GM18861 (cell line): ENCODE measurements at regions not wholly inside any gene's neighbourhood (a gene's known extent, or its start where the extent isn't known, plus 50 kb on each side); places are given as distances from the start of the nearest gene placed in this dataset.
"Not testable (repeated sequence)": the region's sequence is repeated elsewhere in the genome, so short reads cannot be mapped to it uniquely, and the experiment has no call there.

Experiments
- ATAC-seq: cut with Tn5 transposase; IDR thresholded peaks from one replicate; pipeline ENCODE4 v1.9.1; 2021; ENCODE audit not compliant: unreplicated experiment

GRCh38 chr1:112093372-112093694 is 103.9 kb upstream of the KCND3 start:
- ATAC-seq, result no peak

DNA sequence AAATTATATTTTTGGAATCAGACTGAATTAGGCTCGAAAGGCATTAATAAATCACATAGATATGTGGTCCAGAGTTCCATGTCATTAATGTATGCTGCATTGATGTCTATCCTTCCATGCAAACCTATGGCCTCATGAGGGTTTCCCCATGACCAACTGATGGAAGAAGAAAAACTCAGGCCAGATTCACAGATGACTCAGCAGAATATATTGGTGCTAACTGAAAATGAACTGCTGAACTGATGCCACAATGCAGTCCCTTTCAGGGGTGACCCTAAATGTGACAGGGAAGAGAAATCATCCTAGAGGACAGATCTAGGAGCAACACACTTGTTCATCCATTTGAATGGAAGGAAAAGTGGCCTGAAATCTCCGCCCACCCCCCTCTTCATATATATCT is 110.5 kb upstream of the KCND3 start:
- no peak for ATAC-seq

- no peak for ATAC-seq
Measured at GRCh38 chr1:112105557-112105956, 116.1 kb upstream of the KCND3 start.

GRCh38 chr1:112110031-112110430 is 120.6 kb upstream of the KCND3 start:
- no peak for ATAC-seq

DNA sequence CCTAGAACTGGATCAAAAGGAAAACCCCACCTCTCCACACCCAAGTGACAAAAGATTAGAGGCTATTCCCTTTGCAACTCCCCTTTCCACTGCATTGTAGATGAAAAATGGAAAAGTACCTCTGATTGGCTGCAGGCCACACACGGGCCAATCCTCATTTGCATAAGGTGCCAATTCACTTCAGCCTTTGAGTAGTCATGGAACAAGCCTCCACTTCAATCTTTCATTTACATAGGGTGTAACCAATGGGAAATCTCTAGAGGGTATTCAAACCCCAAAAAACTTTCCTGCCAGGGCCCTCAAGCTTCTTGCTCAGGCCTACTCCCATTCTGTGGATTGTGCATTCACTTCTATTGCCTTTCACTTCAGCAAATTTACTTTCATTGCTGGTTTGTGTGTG is 122.3 kb upstream of the KCND3 start:
- ATAC-seq, result no peak

DNA sequence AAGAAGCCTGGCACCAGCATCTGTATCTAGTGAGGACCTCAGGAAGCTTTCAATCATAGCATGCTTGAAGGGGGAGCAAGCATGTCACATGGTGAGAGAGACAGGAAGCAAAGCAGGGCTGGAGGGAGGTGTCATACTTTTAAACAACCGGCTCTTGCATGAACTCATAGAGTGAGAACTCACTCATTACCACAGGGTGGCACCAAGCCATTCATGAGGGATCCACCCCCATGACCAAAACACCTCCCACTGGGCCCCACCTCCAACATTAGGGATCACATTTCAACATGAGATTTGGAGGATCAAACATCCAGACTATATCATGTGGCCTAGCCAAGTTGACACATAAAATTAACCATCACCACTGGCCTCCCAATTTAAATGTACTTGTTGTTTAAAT is 125.1 kb upstream of the KCND3 start:
- no peak for ATAC-seq

DNA sequence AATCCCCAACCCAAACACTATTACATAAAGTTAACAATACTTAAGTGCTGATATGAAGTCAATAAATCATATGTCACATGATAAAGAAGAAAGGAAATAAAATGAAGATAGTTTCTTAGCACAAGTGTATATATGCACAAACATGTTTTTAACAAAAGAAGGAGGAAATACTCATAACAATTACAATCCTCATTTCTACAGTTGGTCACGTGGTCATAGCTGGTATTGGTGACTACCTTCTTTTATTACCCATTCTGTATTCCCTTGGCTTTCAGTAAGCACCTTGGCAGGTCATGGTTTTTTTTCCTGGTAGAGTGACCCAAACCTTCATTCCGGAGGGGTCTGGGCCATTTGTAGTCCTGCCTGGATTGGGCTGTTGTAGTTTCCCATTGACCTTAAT is 137.1 kb upstream of the KCND3 start:
- ATAC-seq, result no peak

DNA sequence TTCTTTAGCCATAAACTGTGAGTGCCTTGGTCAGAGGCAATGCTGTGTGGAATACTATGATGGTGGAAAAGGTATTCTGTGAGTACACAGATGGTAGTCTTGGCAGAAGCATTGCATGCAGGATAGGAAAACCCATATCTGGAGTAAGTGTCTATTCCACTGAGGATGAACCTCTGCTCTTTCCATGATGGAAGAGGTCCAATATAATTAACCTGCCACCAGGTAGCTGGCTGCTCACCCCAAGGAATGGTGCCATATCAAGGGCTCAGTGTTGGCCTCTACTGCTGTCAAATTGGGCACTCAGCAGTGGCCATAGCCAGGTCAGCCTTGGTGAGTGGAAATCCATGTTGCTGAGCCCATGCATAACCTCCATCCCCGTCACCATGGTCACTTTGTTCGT is 138.1 kb upstream of the KCND3 start:
- not testable (repeated sequence) for ATAC-seq

DNA sequence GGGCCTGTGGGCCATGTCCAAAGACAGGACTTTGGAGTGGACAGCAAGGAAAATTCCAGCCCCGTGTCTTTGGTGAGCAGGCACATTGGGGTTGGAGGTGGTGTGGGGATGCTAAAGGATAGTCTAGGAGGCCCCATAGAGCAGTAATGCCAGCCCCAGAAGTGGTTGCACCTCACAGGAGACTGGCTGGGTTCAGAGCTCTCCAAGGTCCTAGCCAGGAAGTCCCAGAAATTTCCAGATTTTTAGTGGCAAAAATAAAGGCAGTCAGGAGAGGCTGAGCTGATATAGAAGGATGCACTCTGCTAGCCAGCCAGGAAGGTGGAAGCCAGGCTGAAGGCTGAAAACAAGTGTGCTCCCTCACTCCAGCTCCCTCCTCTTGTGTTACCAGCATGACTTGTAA is 144.0 kb upstream of the KCND3 start:
- ATAC-seq, result no peak

DNA sequence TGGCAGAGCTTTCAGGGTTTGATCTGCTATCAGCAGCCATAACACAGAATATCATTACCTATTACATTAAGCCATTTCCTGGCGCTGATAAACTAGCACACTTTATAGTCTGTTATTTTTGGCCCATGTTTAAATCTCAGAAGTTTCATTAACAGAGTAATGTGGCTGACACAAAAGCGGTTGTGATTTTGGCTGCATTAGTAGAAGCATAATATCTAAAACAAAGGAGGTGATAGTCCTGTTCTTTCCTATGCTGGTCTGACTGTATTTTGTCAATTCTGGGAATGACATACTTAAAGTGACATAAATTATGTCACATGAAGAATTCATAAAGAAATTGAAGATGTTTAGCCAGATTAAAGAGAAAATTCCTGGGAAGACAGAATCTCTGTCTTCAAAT is 151.3 kb upstream of the KCND3 start:
- no peak for ATAC-seq

DNA sequence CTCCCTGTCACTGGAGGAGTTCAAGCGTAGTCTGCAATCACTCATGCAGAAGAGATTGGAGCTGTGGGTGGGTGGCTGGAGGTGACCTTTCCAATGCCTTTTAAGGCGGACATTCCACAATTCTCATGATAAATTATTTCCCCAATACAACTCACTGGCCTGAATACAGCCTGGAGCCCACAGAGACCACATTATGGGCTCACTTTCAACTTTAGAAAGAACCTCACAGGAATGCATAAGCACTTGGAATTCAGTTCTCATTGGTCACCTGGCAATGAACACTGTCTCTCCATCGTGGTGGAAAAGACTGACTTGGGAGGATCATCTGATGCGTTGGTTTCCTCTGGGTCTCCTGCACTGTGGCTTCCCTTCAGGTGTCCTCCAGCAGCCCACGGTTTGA is 151.8 kb upstream of the KCND3 start:
- no peak for ATAC-seq

DNA sequence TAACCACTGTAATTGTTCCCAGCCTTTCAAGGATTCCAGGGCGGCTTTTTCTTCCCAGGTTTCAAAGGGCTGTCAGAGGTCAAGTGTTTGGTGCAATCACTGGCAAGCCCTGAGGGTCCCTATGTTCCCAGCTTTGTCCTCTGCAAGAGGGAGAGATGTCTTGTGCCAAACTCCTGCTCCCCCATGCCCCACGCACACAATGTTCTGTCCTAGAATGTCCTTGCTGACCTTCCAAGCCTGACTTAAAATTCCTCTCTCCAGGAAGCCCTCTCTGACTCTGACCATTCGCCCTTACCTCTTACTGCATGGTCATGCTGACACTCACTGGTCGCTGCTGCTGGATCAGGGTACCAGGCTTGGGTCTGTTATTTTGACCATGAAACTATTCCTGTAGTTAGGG is 152.5 kb upstream of the KCND3 start:
- ATAC-seq, result no peak

GRCh38 chr1:112143871-112144441 is 154.5 kb upstream of the KCND3 start:
- no peak for ATAC-seq

DNA sequence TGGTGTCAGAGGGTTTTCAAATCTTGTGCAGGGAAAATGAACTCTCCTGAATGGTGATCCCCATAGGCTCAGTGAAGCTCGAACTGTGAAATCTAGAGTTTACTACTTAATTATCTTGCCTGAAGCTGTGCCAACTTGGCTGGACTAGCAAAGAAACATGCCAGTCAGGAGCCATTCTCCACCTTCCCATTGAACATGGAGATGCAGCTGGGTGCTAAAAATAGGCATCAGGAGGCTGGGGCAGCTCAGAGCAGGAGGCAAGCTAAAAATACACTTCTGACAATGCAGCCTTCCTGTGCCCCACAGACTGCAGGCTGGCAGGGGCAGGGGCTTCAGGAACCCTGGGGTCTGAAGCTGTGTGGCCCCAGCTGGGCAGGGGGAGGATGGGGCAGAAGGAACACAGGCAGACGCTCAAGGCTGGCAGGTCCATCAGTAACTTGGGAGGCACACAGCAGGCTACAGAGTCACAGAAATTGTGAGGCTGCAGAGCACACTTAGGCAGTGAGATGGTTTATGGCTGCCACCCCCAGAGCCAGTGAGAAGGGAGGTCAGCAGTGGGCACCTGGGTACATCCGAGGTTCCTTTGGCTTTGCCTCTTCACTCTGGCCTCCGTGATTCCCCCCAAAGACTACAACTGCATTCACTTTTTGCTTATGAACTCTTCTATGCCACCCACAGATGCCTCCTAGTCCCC is 155.4 kb upstream of the KCND3 start:
- ATAC-seq, result no peak

DNA sequence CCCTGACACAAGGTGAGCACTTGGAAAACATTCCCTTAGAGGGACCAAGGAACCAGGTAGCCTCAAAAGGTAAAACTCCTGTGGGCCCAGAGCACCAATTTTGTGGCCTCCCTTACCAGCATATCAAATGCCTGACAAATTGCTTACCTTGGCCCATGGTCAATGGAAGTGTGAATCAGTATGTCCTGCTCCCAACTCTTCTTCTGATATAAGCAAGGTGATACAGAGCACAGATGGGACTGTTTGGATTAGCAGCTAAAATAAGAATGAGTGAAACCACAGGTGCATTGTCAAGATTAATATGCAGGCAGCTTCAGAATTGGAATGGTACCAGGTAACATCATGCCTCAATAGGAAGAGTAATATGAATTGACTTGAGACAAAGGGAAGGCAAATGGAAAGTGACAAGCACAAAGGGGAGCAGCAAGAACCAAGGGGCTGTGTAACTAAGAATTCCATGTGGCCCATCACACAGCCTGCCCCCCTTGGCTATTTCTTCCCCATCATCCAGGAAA is 156.8 kb upstream of the KCND3 start:
- no peak for ATAC-seq

DNA sequence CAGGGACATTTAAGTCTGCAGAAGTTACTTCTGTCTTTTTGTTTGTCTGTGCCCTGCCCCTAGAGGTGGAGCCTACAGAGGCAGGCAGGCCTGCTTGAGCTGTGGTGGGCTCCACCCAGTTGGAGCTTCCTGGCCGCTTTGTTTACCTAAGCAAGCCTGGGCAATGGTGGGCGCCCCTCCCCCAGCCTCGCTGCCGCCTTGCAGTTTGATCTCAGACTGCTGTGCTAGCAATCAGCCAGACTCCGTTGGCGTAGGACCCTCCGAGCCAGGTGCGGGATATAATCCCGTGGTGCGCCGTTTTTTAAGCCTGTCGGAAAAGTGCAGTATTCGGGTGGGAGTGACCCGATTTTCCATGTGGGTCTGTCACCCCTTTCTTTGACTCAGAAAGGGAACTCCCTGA is 170.7 kb upstream of the KCND3 start:
- not testable (repeated sequence) for ATAC-seq

DNA sequence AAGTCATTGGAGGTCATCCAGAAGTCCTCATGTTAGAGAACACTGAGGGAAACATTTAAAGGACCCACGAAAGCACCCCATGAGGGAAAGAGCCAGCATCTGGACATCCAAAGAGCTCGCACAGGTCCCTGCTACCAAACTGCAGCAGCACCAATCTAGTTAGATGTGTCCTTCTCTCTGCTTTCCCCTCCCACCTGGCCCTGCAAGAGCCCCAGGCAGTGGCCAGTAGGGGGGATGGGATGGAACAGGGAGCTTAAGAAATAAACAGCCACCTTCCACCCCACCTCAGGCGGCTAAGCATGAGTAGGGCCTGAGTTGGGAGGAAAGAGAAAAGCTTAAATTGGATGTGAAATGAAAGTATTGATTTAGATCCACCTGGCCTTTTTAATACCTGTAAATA is 175.9 kb upstream of the KCND3 start:
- no peak for ATAC-seq

- no peak for ATAC-seq
Measured at GRCh38 chr1:112169517-112169916, 180.0 kb upstream of the KCND3 start.

- ATAC-seq, result no peak
Measured at GRCh38 chr1:112172294-112172882, 182.9 kb upstream of the KCND3 start.

- ATAC-seq, result no peak
Measured at GRCh38 chr1:112177314-112177713, 187.8 kb upstream of the KCND3 start.

DNA sequence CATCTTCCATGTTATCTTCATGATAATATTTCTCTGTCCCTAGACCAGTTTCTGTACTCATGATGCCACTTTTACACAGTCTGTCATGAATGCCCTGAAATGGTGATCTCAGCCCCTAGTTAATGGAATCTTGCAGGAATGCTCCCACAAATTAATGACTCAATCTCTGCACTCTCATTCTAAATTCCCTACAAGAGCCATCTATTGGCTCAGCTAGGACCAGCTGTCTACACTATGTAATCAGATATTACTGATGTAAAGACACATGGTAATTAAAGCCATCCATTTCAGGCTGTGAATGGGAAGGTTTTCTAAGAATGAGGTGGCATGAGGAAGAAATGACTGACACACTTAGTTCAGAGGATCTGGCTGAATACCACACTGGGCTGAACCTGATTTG is 199.1 kb upstream of the KCND3 start:
- no peak for ATAC-seq

- ATAC-seq, result no peak
Measured at GRCh38 chr1:112196008-112196588, 199.9 kb upstream of the CTTNBP2NL start.
